Mammary epithelial cell (primary cell): ENCODE measurements at regions not wholly inside any gene's neighbourhood (a gene's known extent, or its start where the extent isn't known, plus 50 kb on each side); places are given as distances from the start of the nearest gene placed in this dataset.

Experiments
- EZH2 ChIP-seq: IDR thresholded peaks from 2 replicates; pipeline ENCODE4 v1.6.1; 2012; ENCODE audit warnings: low read length, inconsistent platforms, borderline replicate concordance
- TF ChIP-seq, protein P1 (sequence below), 2 donors: IDR thresholded peaks in 1 of 2; conservative IDR thresholded peaks in 1 of 2; 2 replicates each; pipeline ENCODE4 v1.5.1; 2011 to 2012; ENCODE audit warnings: inconsistent platforms in 2 of 2, low read length in 2 of 2, mild to moderate bottlenecking in 2 of 2, control low read depth in 1 of 2, low read depth in 1 of 2; ENCODE audit not compliant: insufficient read depth in 1 of 2; ENCODE audit errors: extremely low read depth in 1 of 2

DNA sequence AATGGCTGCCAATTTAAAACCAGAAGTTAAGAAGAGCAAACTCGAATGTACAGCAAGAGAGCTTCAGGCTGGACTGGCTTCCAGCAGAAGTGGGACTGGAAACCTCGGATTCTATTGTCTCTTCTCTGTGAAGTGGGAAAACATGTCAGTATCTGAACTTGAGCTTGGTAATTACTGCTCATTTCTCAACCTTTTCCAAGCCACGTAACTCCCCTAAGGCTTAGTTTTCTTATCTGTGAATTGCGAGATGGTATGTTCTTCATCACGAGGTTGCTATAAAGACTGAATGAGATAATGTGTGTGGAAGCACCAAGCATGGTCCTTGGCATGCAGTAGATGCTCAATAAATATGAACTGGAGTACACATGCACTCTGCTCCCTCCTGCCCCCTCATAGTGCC lies 259.4 kb upstream of the SPRED2 start:
- TF ChIP-seq, protein P1, sequence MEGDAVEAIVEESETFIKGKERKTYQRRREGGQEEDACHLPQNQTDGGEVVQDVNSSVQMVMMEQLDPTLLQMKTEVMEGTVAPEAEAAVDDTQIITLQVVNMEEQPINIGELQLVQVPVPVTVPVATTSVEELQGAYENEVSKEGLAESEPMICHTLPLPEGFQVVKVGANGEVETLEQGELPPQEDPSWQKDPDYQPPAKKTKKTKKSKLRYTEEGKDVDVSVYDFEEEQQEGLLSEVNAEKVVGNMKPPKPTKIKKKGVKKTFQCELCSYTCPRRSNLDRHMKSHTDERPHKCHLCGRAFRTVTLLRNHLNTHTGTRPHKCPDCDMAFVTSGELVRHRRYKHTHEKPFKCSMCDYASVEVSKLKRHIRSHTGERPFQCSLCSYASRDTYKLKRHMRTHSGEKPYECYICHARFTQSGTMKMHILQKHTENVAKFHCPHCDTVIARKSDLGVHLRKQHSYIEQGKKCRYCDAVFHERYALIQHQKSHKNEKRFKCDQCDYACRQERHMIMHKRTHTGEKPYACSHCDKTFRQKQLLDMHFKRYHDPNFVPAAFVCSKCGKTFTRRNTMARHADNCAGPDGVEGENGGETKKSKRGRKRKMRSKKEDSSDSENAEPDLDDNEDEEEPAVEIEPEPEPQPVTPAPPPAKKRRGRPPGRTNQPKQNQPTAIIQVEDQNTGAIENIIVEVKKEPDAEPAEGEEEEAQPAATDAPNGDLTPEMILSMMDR (conservative IDR thresholded peaks at IDR 0.05 in 1 of 2, IDR thresholded peaks at IDR 0.05 in 1 of 2; ENCODE audit: extremely low read depth in 1 of 2, insufficient read depth in 1 of 2, low read depth in 1 of 2, low read length in 2 of 2) = no peak
- TF ChIP-seq EZH2 = no peak
